Suprapubic skin (tissue), 4 donors: ENCODE measurements at regions not wholly inside any gene's neighbourhood (a gene's known extent, or its start where the extent isn't known, plus 50 kb on each side); places are given as distances from the start of the nearest gene placed in this dataset.

ENCODE experiments used
- EP300 ChIP-seq: sonication (generic); formaldehyde crosslinking; IDR thresholded peaks from one replicate; pipeline ENCODE4 v1.6.1; 2017; ENCODE audit warnings: antibody characterized with exemption
- POLR2A ChIP-seq, 2 donors: fragments of 450-650 bp; IDR thresholded peaks; one replicate each; pipeline ENCODE4 v1.6.1; 2017; ENCODE audit warnings: antibody characterized with exemption in 2 of 2, mild to moderate bottlenecking in 2 of 2, moderate library complexity in 2 of 2
- POLR2AphosphoS5 ChIP-seq, 3 donors: sonication (generic); formaldehyde crosslinking; IDR thresholded peaks; one replicate each; pipeline ENCODE4 v1.6.1; 2017; ENCODE audit warnings: antibody characterized with exemption in 3 of 3
- TF ChIP-seq, protein P1 (sequence below), 2 donors: fragments of 200-600 bp in 1 of 2; fragments of 450-650 bp in 1 of 2; sonication (generic) in 1 of 2; IDR thresholded peaks; one replicate each; pipeline ENCODE4 v1.5.1; 2016 to 2019; ENCODE audit warnings: antibody characterized with exemption in 2 of 2, mild to moderate bottlenecking in 1 of 2, moderate library complexity in 1 of 2

DNA sequence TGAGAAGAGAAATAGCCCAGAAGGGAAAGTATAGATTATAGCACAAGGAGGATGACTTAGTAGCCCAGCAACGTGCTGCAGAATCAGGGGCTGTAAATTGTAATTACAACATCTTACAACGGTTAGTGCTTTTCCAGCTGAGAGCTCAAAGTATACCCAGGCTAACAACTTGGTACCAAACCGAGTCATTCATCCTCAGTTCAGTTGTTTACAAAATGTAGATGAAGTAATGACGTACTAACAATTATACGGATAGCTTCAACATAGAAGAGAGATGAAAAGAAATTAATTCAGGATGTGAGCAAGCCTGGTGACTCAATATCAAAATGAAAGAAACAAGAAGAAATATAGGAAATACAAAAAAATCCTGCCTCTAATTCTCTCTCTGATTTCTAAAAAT lies 99.2 kb downstream of the DYNAP start:
- TF ChIP-seq, protein P1, sequence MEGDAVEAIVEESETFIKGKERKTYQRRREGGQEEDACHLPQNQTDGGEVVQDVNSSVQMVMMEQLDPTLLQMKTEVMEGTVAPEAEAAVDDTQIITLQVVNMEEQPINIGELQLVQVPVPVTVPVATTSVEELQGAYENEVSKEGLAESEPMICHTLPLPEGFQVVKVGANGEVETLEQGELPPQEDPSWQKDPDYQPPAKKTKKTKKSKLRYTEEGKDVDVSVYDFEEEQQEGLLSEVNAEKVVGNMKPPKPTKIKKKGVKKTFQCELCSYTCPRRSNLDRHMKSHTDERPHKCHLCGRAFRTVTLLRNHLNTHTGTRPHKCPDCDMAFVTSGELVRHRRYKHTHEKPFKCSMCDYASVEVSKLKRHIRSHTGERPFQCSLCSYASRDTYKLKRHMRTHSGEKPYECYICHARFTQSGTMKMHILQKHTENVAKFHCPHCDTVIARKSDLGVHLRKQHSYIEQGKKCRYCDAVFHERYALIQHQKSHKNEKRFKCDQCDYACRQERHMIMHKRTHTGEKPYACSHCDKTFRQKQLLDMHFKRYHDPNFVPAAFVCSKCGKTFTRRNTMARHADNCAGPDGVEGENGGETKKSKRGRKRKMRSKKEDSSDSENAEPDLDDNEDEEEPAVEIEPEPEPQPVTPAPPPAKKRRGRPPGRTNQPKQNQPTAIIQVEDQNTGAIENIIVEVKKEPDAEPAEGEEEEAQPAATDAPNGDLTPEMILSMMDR (IDR thresholded peaks at IDR 0.05) = no peak
- TF ChIP-seq POLR2A (IDR thresholded peaks at IDR 0.05) (no peak), POLR2AphosphoS5 (IDR thresholded peaks at IDR 0.05) (no peak), EP300 (no peak)
